ENCODE measurements at regions not wholly inside any gene's neighbourhood (a gene's known extent, or its start where the extent isn't known, plus 50 kb on each side); places are given as distances from the start of the nearest gene placed in this dataset.

DNA sequence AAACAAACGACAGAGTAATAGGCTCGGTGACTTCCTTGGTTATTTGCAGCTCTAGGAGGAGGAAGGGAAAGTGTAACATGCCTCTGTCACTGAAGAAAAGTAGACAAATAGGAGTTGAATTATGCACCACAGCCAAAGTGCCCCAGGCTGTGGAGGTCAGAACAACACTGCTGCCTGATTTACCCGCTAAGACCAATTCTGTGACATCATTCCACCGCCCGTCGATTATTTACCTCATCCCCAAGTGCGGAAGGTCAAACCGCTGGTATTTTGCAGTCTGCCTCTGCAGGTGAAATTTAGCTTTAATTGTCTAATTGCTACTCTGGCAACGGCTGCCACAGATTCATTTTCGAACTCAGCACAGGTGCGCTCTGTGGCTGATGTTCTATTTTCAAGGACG is 106.3 kb upstream of the PRICKLE2 start:
- in situ Hi-C loops (cut with MboI) = no loop called here
- ATAC-seq = no peak
- TF ChIP-seq, protein P1, sequence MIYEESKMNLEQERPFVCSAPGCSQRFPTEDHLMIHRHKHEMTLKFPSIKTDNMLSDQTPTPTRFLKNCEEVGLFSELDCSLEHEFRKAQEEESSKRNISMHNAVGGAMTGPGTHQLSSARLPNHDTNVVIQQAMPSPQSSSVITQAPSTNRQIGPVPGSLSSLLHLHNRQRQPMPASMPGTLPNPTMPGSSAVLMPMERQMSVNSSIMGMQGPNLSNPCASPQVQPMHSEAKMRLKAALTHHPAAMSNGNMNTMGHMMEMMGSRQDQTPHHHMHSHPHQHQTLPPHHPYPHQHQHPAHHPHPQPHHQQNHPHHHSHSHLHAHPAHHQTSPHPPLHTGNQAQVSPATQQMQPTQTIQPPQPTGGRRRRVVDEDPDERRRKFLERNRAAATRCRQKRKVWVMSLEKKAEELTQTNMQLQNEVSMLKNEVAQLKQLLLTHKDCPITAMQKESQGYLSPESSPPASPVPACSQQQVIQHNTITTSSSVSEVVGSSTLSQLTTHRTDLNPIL (CRISPR knock-in tag; IDR thresholded peaks at IDR 0.05) = no peak
- TF ChIP-seq ATF3 (IDR thresholded peaks at IDR 0.05) (no peak), ATF3 (CRISPR knock-in tag; conservative IDR thresholded peaks at IDR 0.05) (no peak), FOSL1 (tag; conservative IDR thresholded peaks at IDR 0.05) (no peak), CTBP1 (IDR thresholded peaks at IDR 0.05; ENCODE audit: borderline replicate concordance) (no peak), FOXO4 (CRISPR knock-in tag; IDR thresholded peaks at IDR 0.05) (no peak), SPI1 (IDR thresholded peaks at IDR 0.05; ENCODE audit: borderline replicate concordance, low read depth, low read length) (no peak), MEF2D (tag; conservative IDR thresholded peaks at IDR 0.05; ENCODE audit: low read depth) (no peak), PHTF2 (CRISPR knock-in tag; IDR thresholded peaks at IDR 0.05) (no peak), ZNF354B (CRISPR knock-in tag; IDR thresholded peaks at IDR 0.05) (no peak), ASH1L (IDR thresholded peaks at IDR 0.05; ENCODE audit: borderline replicate concordance, low read depth, partially characterized antibody) (no peak), ZNF589 (CRISPR knock-in tag; IDR thresholded peaks at IDR 0.05; ENCODE audit: low read depth) (no peak), FOXJ3 (CRISPR knock-in tag; IDR thresholded peaks at IDR 0.05) (no peak), CHD1 (IDR thresholded peaks at IDR 0.05; ENCODE audit: low read length) (no peak), SAP30 (IDR thresholded peaks at IDR 0.05; ENCODE audit: borderline replicate concordance, insufficient read depth, low read depth, low read length, poor library complexity, severe bottlenecking) (no peak), ZNF232 (CRISPR knock-in tag; IDR thresholded peaks at IDR 0.05) (no peak), TGIF2 (CRISPR knock-in tag; IDR thresholded peaks at IDR 0.05) (no peak)
- TF ChIP-seq, protein P2, sequence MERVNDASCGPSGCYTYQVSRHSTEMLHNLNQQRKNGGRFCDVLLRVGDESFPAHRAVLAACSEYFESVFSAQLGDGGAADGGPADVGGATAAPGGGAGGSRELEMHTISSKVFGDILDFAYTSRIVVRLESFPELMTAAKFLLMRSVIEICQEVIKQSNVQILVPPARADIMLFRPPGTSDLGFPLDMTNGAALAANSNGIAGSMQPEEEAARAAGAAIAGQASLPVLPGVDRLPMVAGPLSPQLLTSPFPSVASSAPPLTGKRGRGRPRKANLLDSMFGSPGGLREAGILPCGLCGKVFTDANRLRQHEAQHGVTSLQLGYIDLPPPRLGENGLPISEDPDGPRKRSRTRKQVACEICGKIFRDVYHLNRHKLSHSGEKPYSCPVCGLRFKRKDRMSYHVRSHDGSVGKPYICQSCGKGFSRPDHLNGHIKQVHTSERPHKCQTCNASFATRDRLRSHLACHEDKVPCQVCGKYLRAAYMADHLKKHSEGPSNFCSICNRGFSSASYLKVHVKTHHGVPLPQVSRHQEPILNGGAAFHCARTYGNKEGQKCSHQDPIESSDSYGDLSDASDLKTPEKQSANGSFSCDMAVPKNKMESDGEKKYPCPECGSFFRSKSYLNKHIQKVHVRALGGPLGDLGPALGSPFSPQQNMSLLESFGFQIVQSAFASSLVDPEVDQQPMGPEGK (CRISPR knock-in tag; IDR thresholded peaks at IDR 0.05; ENCODE audit: borderline replicate concordance) = no peak

More for the DNA sequence above, 106.3 kb upstream of the PRICKLE2 start:
- no peak overlapping the region for H3K27ac ChIP-seq (ENCODE audit: extremely low read depth, low read depth, low read length)
- no peak overlapping the region for H3K9ac ChIP-seq (ENCODE audit: insufficient read depth in 1 of 2, low read depth in 2 of 2, low read length in 2 of 2)
- no peak overlapping the region for H3K4me3 ChIP-seq
- H3K79me2 ChIP-seq (ENCODE audit: control insufficient read depth, insufficient read depth, low read length) = no peaks in the 10 kb centered on the region
- BruUV-seq (replicated peaks) = no TSS peak
- H3K9me1 ChIP-seq (ENCODE audit: control insufficient read depth, insufficient read depth, low read length) = no peaks in the 10 kb centered on the region
- no peak for DNase-seq (ENCODE audit: extremely low read depth in 1 of 4, low spot score in 3 of 4)
- WGBS (ENCODE audit: insufficient coverage, low coverage, missing lambda C conversion rate) = 9% methylated on average over 12 of the region's 12 CpGs
- ChIA-PET POLR2A (no interaction called here), CTCF (ENCODE audit: low intra/inter-chr PET ratio) (no interaction called here)
- H3K36me3 ChIP-seq (ENCODE audit: control insufficient read depth, insufficient read depth, low read length) = no peaks in the 10 kb centered on the region
- no peaks in the 10 kb centered on the region for H3K27me3 ChIP-seq (ENCODE audit: control insufficient read depth in 2 of 2, insufficient read depth in 2 of 2, low read length in 2 of 2)
- H3K9me3 ChIP-seq (replicated peaks; ENCODE audit: control insufficient read depth, insufficient read depth, low read depth, low read length) = no peaks in the 10 kb centered on the region
- FAIRE-seq = no peak
- no peaks in the 10 kb centered on the region for H3K4me1 ChIP-seq (replicated peaks in 1 of 2; ENCODE audit: control insufficient read depth in 2 of 2, insufficient read depth in 2 of 2, low read length in 2 of 2)
- no peak overlapping the region for H2AFZ ChIP-seq (ENCODE audit: low read depth, low read length)
- no peaks in the 10 kb centered on the region for H4K20me1 ChIP-seq (replicated peaks; ENCODE audit: control insufficient read depth, insufficient read depth, low read length)
- intact Hi-C loops (cut with micrococcal nuclease) = no loop called here
- H3K4me2 ChIP-seq (ENCODE audit: insufficient read depth, low read length) = no peak overlapping the region
